BLaER1 (cell line): ENCODE measurements at regions not wholly inside any gene's neighbourhood (a gene's known extent, or its start where the extent isn't known, plus 50 kb on each side); places are given as distances from the start of the nearest gene placed in this dataset.

Source experiments
- H3K27ac ChIP-seq: shearing (Covaris generic); formaldehyde crosslinking; 2 replicates; pipeline ENCODE4 v1.8.1; 2022
- H3K27me3 ChIP-seq: shearing (Covaris generic); formaldehyde crosslinking; 2 replicates; pipeline ENCODE4 v1.8.1; 2022
- H3K36me3 ChIP-seq: shearing (Covaris generic); formaldehyde crosslinking; 2 replicates; pipeline ENCODE4 v1.8.1; 2022
- H3K4me1 ChIP-seq: shearing (Covaris generic); formaldehyde crosslinking; 2 replicates; pipeline ENCODE4 v1.8.1; 2022
- H3K4me2 ChIP-seq: shearing (Covaris generic); formaldehyde crosslinking; 2 replicates; pipeline ENCODE4 v1.8.1; 2022
- H3K4me3 ChIP-seq: shearing (Covaris generic); formaldehyde crosslinking; 2 replicates; pipeline ENCODE4 v1.8.1; 2022
- H3K9ac ChIP-seq: shearing (Covaris generic); formaldehyde crosslinking; 2 replicates; pipeline ENCODE4 v1.8.1; 2022
- H3K9me3 ChIP-seq: shearing (Covaris generic); formaldehyde crosslinking; 2 replicates; pipeline ENCODE4 v1.8.1; 2022
- H4K20me1 ChIP-seq: shearing (Covaris generic); formaldehyde crosslinking; 2 replicates; pipeline ENCODE4 v1.8.1; 2022
- Cebpa-rat ChIP-seq: shearing (Covaris generic); IDR thresholded peaks from 2 replicates; pipeline ENCODE4 v1.8.1; 2022

- peaks cover 12% of the 10 kb centered on the region for H3K4me1 ChIP-seq
- no peaks in the 10 kb centered on the region for H3K27me3 ChIP-seq
- no peak overlapping the region for H3K4me2 ChIP-seq
- H3K9me3 ChIP-seq, result no peaks in the 10 kb centered on the region
- H3K27ac ChIP-seq, result no peak overlapping the region
- H3K36me3 ChIP-seq, result no peaks in the 10 kb centered on the region
- no peak overlapping the region for H3K9ac ChIP-seq
- no peak overlapping the region for H3K4me3 ChIP-seq
- H4K20me1 ChIP-seq, result no peaks in the 10 kb centered on the region
- no peak for TF ChIP-seq Cebpa-rat
Measured at GRCh38 chr16:66141885-66142284, 224.6 kb upstream of the CDH5 start.

GRCh38 chr16:66137853-66138252, 228.6 kb upstream of the CDH5 start:
- no peak overlapping the region for H3K9ac ChIP-seq
- H3K27me3 ChIP-seq, result no peaks in the 10 kb centered on the region
- no peaks in the 10 kb centered on the region for H4K20me1 ChIP-seq
- H3K27ac ChIP-seq, result no peak overlapping the region
- H3K9me3 ChIP-seq, result no peaks in the 10 kb centered on the region
- no peaks in the 10 kb centered on the region for H3K36me3 ChIP-seq
- H3K4me3 ChIP-seq, result no peak overlapping the region
- peaks cover 23% of the 10 kb centered on the region for H3K4me1 ChIP-seq
- H3K4me2 ChIP-seq, result peak overlapping the region; percentile 24
- TF ChIP-seq Cebpa-rat, result no peak

- Histone ChIP-seq H3K27ac (no peak overlapping the region), H3K4me1 (peaks cover 23% of the 10 kb centered on the region), H3K9ac (no peak overlapping the region), H3K4me2 (no peak overlapping the region), H3K4me3 (no peak overlapping the region), H3K27me3 (no peaks in the 10 kb centered on the region), H3K36me3 (no peaks in the 10 kb centered on the region), H3K9me3 (no peaks in the 10 kb centered on the region), H4K20me1 (no peaks in the 10 kb centered on the region)
- no peak for TF ChIP-seq Cebpa-rat
Measured at GRCh38 chr16:66136841-66137240, 229.7 kb upstream of the CDH5 start.

GRCh38 chr16:66135838-66136237, 230.7 kb upstream of the CDH5 start:
- no peaks in the 10 kb centered on the region for H3K36me3 ChIP-seq
- H4K20me1 ChIP-seq, result no peaks in the 10 kb centered on the region
- no peak overlapping the region for H3K27ac ChIP-seq
- H3K9me3 ChIP-seq, result no peaks in the 10 kb centered on the region
- no peak overlapping the region for H3K9ac ChIP-seq
- no peak for TF ChIP-seq Cebpa-rat
- no peak overlapping the region for H3K4me2 ChIP-seq
- peaks cover 23% of the 10 kb centered on the region for H3K4me1 ChIP-seq
- H3K4me3 ChIP-seq, result no peak overlapping the region
- no peaks in the 10 kb centered on the region for H3K27me3 ChIP-seq

- Histone ChIP-seq H3K27me3 (no peaks in the 10 kb centered on the region), H3K27ac (no peak overlapping the region)
- TF ChIP-seq Cebpa-rat, result no peak
Measured at GRCh38 chr16:66135421-66135831, 231.1 kb upstream of the CDH5 start.

GRCh38 chr16:66134875-66135274, 231.6 kb upstream of the CDH5 start:
- Histone ChIP-seq H3K4me2 (0 out of 2 replicates have a peak overlapping the region, but pooled peaks have one; percentile 17), H3K4me3 (no peak overlapping the region), H3K36me3 (no peaks in the 10 kb centered on the region), H3K27ac (no peak overlapping the region), H3K27me3 (no peaks in the 10 kb centered on the region), H4K20me1 (no peaks in the 10 kb centered on the region), H3K9me3 (no peaks in the 10 kb centered on the region), H3K4me1 (peaks cover 23% of the 10 kb centered on the region), H3K9ac (no peak overlapping the region)
- TF ChIP-seq Cebpa-rat, result no peak

More at GRCh38 chr16:66135421-66135831, 231.1 kb upstream of the CDH5 start:
- H4K20me1 ChIP-seq, result no peaks in the 10 kb centered on the region
- H3K4me1 ChIP-seq, result peaks cover 23% of the 10 kb centered on the region
- H3K9ac ChIP-seq, result no peak overlapping the region
- H3K4me2 ChIP-seq, result 0 out of 2 replicates have a peak overlapping the region, but pooled peaks have one; percentile 17
- H3K4me3 ChIP-seq, result no peak overlapping the region
- no peaks in the 10 kb centered on the region for H3K36me3 ChIP-seq
- no peaks in the 10 kb centered on the region for H3K9me3 ChIP-seq

- no peak for TF ChIP-seq Cebpa-rat
- H3K9ac ChIP-seq, result no peak overlapping the region
- H3K4me3 ChIP-seq, result no peak overlapping the region
- H4K20me1 ChIP-seq, result no peaks in the 10 kb centered on the region
- H3K4me1 ChIP-seq, result peaks cover 23% of the 10 kb centered on the region
- no peak overlapping the region for H3K27ac ChIP-seq
- peaks cover 9% of the 10 kb centered on the region for H3K27me3 ChIP-seq
- H3K4me2 ChIP-seq, result no peak overlapping the region
- no peaks in the 10 kb centered on the region for H3K9me3 ChIP-seq
- H3K36me3 ChIP-seq, result no peaks in the 10 kb centered on the region
Measured at GRCh38 chr16:66133643-66134338, 232.7 kb upstream of the CDH5 start.

GRCh38 chr16:66131895-66132294, 234.6 kb upstream of the CDH5 start:
- Histone ChIP-seq H3K27ac (no peak overlapping the region), H3K4me3 (no peak overlapping the region), H3K27me3 (peaks cover 28% of the 10 kb centered on the region), H3K4me2 (no peak overlapping the region), H4K20me1 (no peaks in the 10 kb centered on the region), H3K36me3 (no peaks in the 10 kb centered on the region), H3K4me1 (peaks cover 21% of the 10 kb centered on the region; the same call in 1 of the 2 replicates), H3K9me3 (no peaks in the 10 kb centered on the region), H3K9ac (no peak overlapping the region)
- no peak for TF ChIP-seq Cebpa-rat

- H3K4me2 ChIP-seq, result no peak overlapping the region
- H3K9me3 ChIP-seq, result no peaks in the 10 kb centered on the region
- no peaks in the 10 kb centered on the region for H3K36me3 ChIP-seq
- H3K27me3 ChIP-seq, result peaks cover 34% of the 10 kb centered on the region
- TF ChIP-seq Cebpa-rat, result no peak
- H3K4me3 ChIP-seq, result no peak overlapping the region
- H3K9ac ChIP-seq, result no peak overlapping the region
- no peak overlapping the region for H3K27ac ChIP-seq
- peaks cover 21% of the 10 kb centered on the region; the same call in 1 of the 2 replicates for H3K4me1 ChIP-seq
- no peaks in the 10 kb centered on the region for H4K20me1 ChIP-seq
Measured at GRCh38 chr16:66131156-66131807, 235.2 kb upstream of the CDH5 start.

- Histone ChIP-seq H3K4me2 (no peak overlapping the region), H3K27ac (no peak overlapping the region), H3K27me3 (peaks cover 34% of the 10 kb centered on the region), H3K9me3 (no peaks in the 10 kb centered on the region), H3K4me1 (peaks cover 18% of the 10 kb centered on the region; the same call in 1 of the 2 replicates), H3K9ac (no peak overlapping the region), H3K36me3 (no peaks in the 10 kb centered on the region), H3K4me3 (no peak overlapping the region), H4K20me1 (no peaks in the 10 kb centered on the region)
- TF ChIP-seq Cebpa-rat, result no peak
Measured at GRCh38 chr16:66130296-66130905, 236.1 kb upstream of the CDH5 start.
